Activated T-helper 2 cell treated with anti-CD3 and anti-CD28 coated beads, Interferon-gamma antibody, Interleukin-2, Interleukin-4, amounts not matched to agents 10 μg/mL and 5 μg/mL and 100 μg/mL, durations not matched to agents 14 hours and 24 hours and 36 hours (primary cell): ENCODE measurements at regions not wholly inside any gene's neighbourhood (a gene's known extent, or its start where the extent isn't known, plus 50 kb on each side); places are given as distances from the start of the nearest gene placed in this dataset.

Experiments
- DNase-seq: peaks from one replicate; pipeline ENCODE4 v3.0.0; 2021; ENCODE audit warnings: low spot score
- H3K27ac Mint-ChIP-seq: one replicate; pipeline ENCODE4 v1.8.0; 2021; ENCODE audit warnings: mixed read lengths
- H3K27me3 Mint-ChIP-seq: one replicate; pipeline ENCODE4 v1.8.0; 2021; ENCODE audit warnings: low read depth, mixed read lengths
- H3K36me3 Mint-ChIP-seq: one replicate; pipeline ENCODE4 v1.8.0; 2021; ENCODE audit warnings: low read depth, mixed read lengths
- H3K4me1 Mint-ChIP-seq: one replicate; pipeline ENCODE4 v1.8.0; 2021; ENCODE audit warnings: low read depth, mixed read lengths
- H3K4me3 Mint-ChIP-seq: one replicate; pipeline ENCODE4 v1.8.0; 2021; ENCODE audit warnings: low read depth, mild to moderate bottlenecking, moderate library complexity, mixed read lengths
- H3K9me3 Mint-ChIP-seq: one replicate; pipeline ENCODE4 v1.8.0; 2021; ENCODE audit warnings: mixed read lengths
- intact Hi-C: fragments of 100-400 bp; cut with micrococcal nuclease; formaldehyde crosslinking; loops from one replicate; pipeline ENCODE4 v1.15.1; 2023

GRCh38 chr2:126838716-126838985, 60.0 kb upstream of the TEX51 start:
- H3K36me3 Mint-ChIP-seq, result no peaks in the 10 kb centered on the region
- DNase-seq, result no peak

GRCh38 chr2:126839796-126840195, 58.9 kb upstream of the TEX51 start:
- H3K4me3 Mint-ChIP-seq, result no peak overlapping the region
- H3K36me3 Mint-ChIP-seq, result no peaks in the 10 kb centered on the region
- intact Hi-C loops, result no loop called here
- H3K27ac Mint-ChIP-seq, result no peak overlapping the region
- no peak for DNase-seq
- H3K27me3 Mint-ChIP-seq, result peaks cover 4% of the 10 kb centered on the region
- no peaks in the 10 kb centered on the region for H3K9me3 Mint-ChIP-seq
- no peaks in the 10 kb centered on the region for H3K4me1 Mint-ChIP-seq

More at GRCh38 chr2:126838716-126838985, 60.0 kb upstream of the TEX51 start:
- H3K9me3 Mint-ChIP-seq, result no peaks in the 10 kb centered on the region
- H3K27me3 Mint-ChIP-seq, result peaks cover under 1% of the 10 kb centered on the region
- H3K4me1 Mint-ChIP-seq, result no peaks in the 10 kb centered on the region
- no peak overlapping the region for H3K27ac Mint-ChIP-seq
- no peak overlapping the region for H3K4me3 Mint-ChIP-seq
- intact Hi-C loops, result no loop called here

- DNase-seq, result no peak
- no peaks in the 10 kb centered on the region for H3K36me3 Mint-ChIP-seq
Observed at GRCh38 chr2:126843081-126843480, 55.6 kb upstream of the TEX51 start.

GRCh38 chr2:126846241-126846640, 52.4 kb upstream of the TEX51 start:
- Mint-ChIP-seq H3K27me3 (peaks cover 8% of the 10 kb centered on the region), H3K4me1 (no peaks in the 10 kb centered on the region), H3K4me3 (no peak overlapping the region), H3K9me3 (no peaks in the 10 kb centered on the region), H3K27ac (no peak overlapping the region), H3K36me3 (no peaks in the 10 kb centered on the region)
- intact Hi-C loops, result no loop called here
- DNase-seq, result no peak

More at GRCh38 chr2:126843081-126843480, 55.6 kb upstream of the TEX51 start:
- H3K27ac Mint-ChIP-seq, result no peak overlapping the region
- intact Hi-C loops, result no loop called here
- H3K4me1 Mint-ChIP-seq, result no peaks in the 10 kb centered on the region
- no peak overlapping the region for H3K4me3 Mint-ChIP-seq
- peaks cover 8% of the 10 kb centered on the region for H3K27me3 Mint-ChIP-seq
- H3K9me3 Mint-ChIP-seq, result no peaks in the 10 kb centered on the region
